HG03442 (cell line): ENCODE measurements at regions not wholly inside any gene's neighbourhood (a gene's known extent, or its start where the extent isn't known, plus 50 kb on each side); places are given as distances from the start of the nearest gene placed in this dataset.

Experiments used
- ATAC-seq: cut with Tn5 transposase; IDR thresholded peaks from one replicate; pipeline ENCODE4 v1.9.1; 2021; ENCODE audit warnings: mild to moderate bottlenecking, moderate library complexity; ENCODE audit not compliant: unreplicated experiment

- no peak for ATAC-seq
Measured at GRCh38 chr22:47957649-47958048, 1195.2 kb downstream of the TBC1D22A start.

- ATAC-seq = no peak
Measured at GRCh38 chr22:47954107-47954506, 1191.7 kb downstream of the TBC1D22A start.

- no peak for ATAC-seq
Measured at GRCh38 chr22:47944941-47945340, 1182.5 kb downstream of the TBC1D22A start.

GRCh38 chr22:47943729-47944700 is 1181.6 kb downstream of the TBC1D22A start:
- ATAC-seq = no peak

GRCh38 chr22:47940211-47940610 is 1177.8 kb downstream of the TBC1D22A start:
- ATAC-seq = no peak

- ATAC-seq = no peak
Measured at GRCh38 chr22:47933891-47934290, 1171.4 kb downstream of the TBC1D22A start.

GRCh38 chr22:47933226-47933625 is 1170.8 kb downstream of the TBC1D22A start:
- ATAC-seq = no peak

- ATAC-seq = no peak
Measured at GRCh38 chr22:47929646-47930185, 1167.3 kb downstream of the TBC1D22A start.

- ATAC-seq = no peak
Measured at GRCh38 chr22:47929073-47929472, 1166.6 kb downstream of the TBC1D22A start.

GRCh38 chr22:47928631-47929030 is 1166.2 kb downstream of the TBC1D22A start:
- ATAC-seq = no peak

GRCh38 chr22:47927648-47928210 is 1165.3 kb downstream of the TBC1D22A start:
- ATAC-seq = no peak

GRCh38 chr22:47923011-47923427 is 1160.6 kb downstream of the TBC1D22A start:
- no peak for ATAC-seq

GRCh38 chr22:47921906-47922305 is 1159.5 kb downstream of the TBC1D22A start:
- no peak for ATAC-seq

- no peak for ATAC-seq
Measured at GRCh38 chr22:47920380-47920959, 1158.0 kb downstream of the TBC1D22A start.

GRCh38 chr22:47919893-47920292 is 1157.4 kb downstream of the TBC1D22A start:
- ATAC-seq = no peak

GRCh38 chr22:47919001-47919441 is 1156.6 kb downstream of the TBC1D22A start:
- ATAC-seq = no peak

- ATAC-seq = peak; percentile 47
Measured at GRCh38 chr22:47918276-47918921, 1155.9 kb downstream of the TBC1D22A start.

- ATAC-seq = no peak
Measured at GRCh38 chr22:47914481-47915097, 1152.1 kb downstream of the TBC1D22A start.

- no peak for ATAC-seq
Measured at GRCh38 chr22:47902646-47903180, 1140.3 kb downstream of the TBC1D22A start.

- ATAC-seq = no peak
Measured at GRCh38 chr22:47901911-47902310, 1139.5 kb downstream of the TBC1D22A start.
